GM06990 (cell line): ENCODE measurements at regions not wholly inside any gene's neighbourhood (a gene's known extent, or its start where the extent isn't known, plus 50 kb on each side); places are given as distances from the start of the nearest gene placed in this dataset.
"Not testable (repeated sequence)": the region's sequence is repeated elsewhere in the genome, so short reads cannot be mapped to it uniquely, and the experiment has no call there.

Source experiments
- DNase-seq: peaks from one replicate; pipeline ENCODE4 v3.0.0-alpha.2; 2011; ENCODE audit not compliant: insufficient read length; ENCODE audit errors: extremely low read depth
- H3K27me3 ChIP-seq: replicated peaks from 2 replicates; pipeline ENCODE4 v1.6.0; 2011; ENCODE audit warnings: low read length; ENCODE audit not compliant: control insufficient read depth, insufficient read depth
- H3K36me3 ChIP-seq: 2 replicates; pipeline ENCODE4 v1.5.1; 2011; ENCODE audit warnings: low read length; ENCODE audit not compliant: control insufficient read depth, insufficient read depth
- H3K4me3 ChIP-seq: replicated peaks from 2 replicates; pipeline ENCODE4 v1.5.1; 2011; ENCODE audit warnings: low read depth, mild to moderate bottlenecking, control low read depth, low read length
- TF ChIP-seq, protein P1 (sequence below): IDR thresholded peaks from 2 replicates; pipeline ENCODE4 v1.5.1; 2011; ENCODE audit warnings: low read length, control low read depth, mild to moderate bottlenecking, inconsistent platforms; ENCODE audit not compliant: insufficient read depth, poor library complexity, severe bottlenecking

- H3K27me3 ChIP-seq = no peaks in the 10 kb centered on the region
- TF ChIP-seq, protein P1, sequence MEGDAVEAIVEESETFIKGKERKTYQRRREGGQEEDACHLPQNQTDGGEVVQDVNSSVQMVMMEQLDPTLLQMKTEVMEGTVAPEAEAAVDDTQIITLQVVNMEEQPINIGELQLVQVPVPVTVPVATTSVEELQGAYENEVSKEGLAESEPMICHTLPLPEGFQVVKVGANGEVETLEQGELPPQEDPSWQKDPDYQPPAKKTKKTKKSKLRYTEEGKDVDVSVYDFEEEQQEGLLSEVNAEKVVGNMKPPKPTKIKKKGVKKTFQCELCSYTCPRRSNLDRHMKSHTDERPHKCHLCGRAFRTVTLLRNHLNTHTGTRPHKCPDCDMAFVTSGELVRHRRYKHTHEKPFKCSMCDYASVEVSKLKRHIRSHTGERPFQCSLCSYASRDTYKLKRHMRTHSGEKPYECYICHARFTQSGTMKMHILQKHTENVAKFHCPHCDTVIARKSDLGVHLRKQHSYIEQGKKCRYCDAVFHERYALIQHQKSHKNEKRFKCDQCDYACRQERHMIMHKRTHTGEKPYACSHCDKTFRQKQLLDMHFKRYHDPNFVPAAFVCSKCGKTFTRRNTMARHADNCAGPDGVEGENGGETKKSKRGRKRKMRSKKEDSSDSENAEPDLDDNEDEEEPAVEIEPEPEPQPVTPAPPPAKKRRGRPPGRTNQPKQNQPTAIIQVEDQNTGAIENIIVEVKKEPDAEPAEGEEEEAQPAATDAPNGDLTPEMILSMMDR = no peak
- no peaks in the 10 kb centered on the region for H3K36me3 ChIP-seq
These were observed 114.3 kb downstream of the GATA3 start for GRCh38 chr10:8168836-8169235.

DNA sequence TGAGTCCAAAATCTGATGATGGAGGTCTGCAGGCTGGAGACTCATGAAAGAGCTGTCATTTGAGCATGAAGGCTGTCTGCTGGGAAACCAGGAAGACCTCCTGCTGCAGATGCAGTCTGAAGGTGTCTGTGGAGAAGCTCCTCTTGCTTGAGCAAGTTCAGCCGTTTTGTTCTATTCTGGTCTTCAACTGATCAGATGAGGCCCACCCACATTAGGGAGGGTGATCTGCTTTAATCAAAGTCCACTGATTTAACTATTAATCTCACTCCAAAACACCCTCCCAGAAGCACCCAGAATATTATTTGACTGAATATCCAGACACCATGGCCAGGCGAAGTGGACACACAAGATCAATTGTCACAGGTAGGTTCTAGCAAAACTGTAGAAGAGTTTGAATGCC, 116.5 kb downstream of the GATA3 start:
- no peak for DNase-seq
- no peaks in the 10 kb centered on the region for H3K27me3 ChIP-seq
- H3K36me3 ChIP-seq = no peaks in the 10 kb centered on the region
- H3K4me3 ChIP-seq = no peak overlapping the region
- TF ChIP-seq, protein P1 = no peak

More at GRCh38 chr10:8168836-8169235, 114.3 kb downstream of the GATA3 start:
- DNase-seq = no peak
- no peak overlapping the region for H3K4me3 ChIP-seq

GRCh38 chr10:8172604-8173003, 118.1 kb downstream of the GATA3 start:
- H3K4me3 ChIP-seq = no peak overlapping the region
- H3K36me3 ChIP-seq = no peaks in the 10 kb centered on the region
- no peaks in the 10 kb centered on the region for H3K27me3 ChIP-seq
- TF ChIP-seq, protein P1 = no peak
- DNase-seq = no peak

DNA sequence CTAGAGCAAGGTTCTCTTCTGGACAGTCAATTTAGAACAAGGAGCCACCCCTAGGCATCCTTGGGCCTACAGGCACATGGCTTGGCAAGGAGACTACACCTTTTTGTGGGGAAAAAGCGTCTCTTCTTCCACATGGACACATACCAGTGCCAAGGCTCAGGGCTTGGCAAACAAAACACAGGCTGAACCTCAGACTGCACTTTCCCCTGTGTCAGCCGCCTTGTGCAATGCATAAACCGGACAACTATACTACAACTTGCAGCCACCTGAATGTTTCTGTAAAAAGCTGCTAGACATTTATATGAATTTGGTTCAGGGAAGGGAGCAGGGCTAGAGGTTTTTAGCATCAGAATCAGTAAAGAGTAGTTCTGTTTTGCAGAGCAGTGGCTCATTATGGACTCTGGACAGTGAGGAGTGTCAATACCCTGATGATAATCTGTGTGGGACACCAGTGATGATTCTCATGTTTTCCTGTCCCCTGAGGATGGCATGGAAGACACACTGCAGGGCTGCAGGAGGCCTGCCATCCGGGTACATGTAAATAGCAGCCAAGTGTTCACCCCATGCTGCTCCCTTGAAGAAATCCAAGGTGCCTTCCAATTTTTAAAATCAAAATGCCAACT, 118.9 kb downstream of the GATA3 start:
- DNase-seq = no peak
- Histone ChIP-seq H3K4me3 (no peak overlapping the region), H3K36me3 (no peaks in the 10 kb centered on the region), H3K27me3 (no peaks in the 10 kb centered on the region)
- TF ChIP-seq, protein P1 = no peak

DNA sequence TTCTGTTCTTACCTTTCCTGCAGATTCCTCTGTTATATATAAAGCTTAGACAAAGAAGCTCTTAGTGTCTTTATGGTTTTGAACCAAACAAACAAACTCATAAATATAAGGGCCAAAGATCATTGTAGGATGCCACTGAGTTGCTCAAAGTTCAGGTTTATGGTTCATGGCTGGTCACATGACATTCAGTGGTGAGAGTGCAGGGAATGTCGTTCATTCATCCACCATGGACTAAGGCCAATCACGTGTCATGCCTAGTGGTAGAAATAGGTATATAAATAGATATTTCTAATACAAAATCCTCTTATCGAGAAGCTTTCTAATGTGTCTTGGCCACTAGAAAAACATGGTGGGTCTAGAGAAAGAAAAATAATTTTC, 119.4 kb downstream of the GATA3 start:
- Histone ChIP-seq H3K4me3 (no peak overlapping the region), H3K27me3 (no peaks in the 10 kb centered on the region), H3K36me3 (no peaks in the 10 kb centered on the region)
- TF ChIP-seq, protein P1 = no peak
- DNase-seq = no peak

- Histone ChIP-seq H3K4me3 (no peak overlapping the region), H3K36me3 (no peaks in the 10 kb centered on the region), H3K27me3 (no peaks in the 10 kb centered on the region)
- TF ChIP-seq, protein P1 = no peak
- DNase-seq = no peak
These were observed 120.3 kb downstream of the GATA3 start for GRCh38 chr10:8174762-8175161.

GRCh38 chr10:8177526-8177925, 123.0 kb downstream of the GATA3 start:
- H3K27me3 ChIP-seq, DNase-seq, H3K36me3 ChIP-seq, H3K4me3 ChIP-seq: not testable (repeated sequence)

- H3K36me3 ChIP-seq, H3K4me3 ChIP-seq, H3K27me3 ChIP-seq, DNase-seq: not testable (repeated sequence)
These were observed 125.3 kb downstream of the GATA3 start for GRCh38 chr10:8179773-8180172.
